ENCODE measurements at regions not wholly inside any gene's neighbourhood (a gene's known extent, or its start where the extent isn't known, plus 50 kb on each side); places are given as distances from the start of the nearest gene placed in this dataset.

DNA sequence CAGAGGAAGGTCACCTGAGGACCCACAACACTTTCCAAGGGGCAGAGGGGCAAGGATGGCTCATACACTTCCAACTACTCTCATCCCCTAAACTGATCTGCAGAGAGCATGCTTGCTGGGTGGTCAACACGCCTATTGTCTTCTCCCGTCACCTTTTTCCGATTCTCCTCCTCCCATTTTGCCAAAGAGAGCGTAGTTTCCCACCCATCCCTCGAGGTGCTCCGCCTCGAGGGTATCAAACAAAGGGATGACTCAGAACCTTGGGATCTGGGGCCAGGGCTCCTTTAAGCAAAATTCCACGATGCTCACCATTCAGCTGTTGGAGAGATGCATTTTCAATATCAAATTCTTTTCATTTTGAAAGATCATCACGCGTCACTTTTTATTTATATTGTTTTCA, 507.5 kb upstream of the SULF2 start:
- DNase-seq, result no peak

- DNase-seq, result no peak
These were observed 506.6 kb upstream of the SULF2 start for GRCh38 chr20:48291896-48292295.

- DNase-seq, result no peak
These were observed 503.7 kb upstream of the SULF2 start for GRCh38 chr20:48288930-48289507.

- DNase-seq, result no peak
These were observed 502.4 kb upstream of the SULF2 start for GRCh38 chr20:48287552-48288170.

DNA sequence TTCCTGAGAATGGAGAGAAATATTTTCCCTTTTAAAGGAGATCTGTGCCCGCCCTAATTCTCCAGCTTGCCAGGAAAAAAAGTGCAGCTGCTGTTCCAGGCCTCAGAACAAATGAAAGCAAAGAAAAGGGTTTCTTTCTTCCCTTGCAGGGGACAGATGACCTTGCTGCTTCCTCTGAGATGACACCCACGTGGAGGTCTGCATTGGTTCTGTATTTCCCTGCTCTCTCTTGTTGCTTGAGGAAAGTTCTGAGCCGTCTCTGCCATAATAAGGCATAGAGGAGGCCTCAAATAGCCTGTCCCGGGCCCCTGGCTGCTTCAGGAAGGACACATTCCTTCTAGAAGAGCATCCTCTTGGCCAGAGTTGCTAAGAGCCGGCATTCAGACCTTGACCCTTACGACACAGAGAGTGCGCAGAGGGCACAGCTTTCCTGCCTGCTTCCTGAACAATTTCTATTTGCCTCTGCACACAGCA, 501.8 kb upstream of the SULF2 start:
- DNase-seq, result no peak

DNA sequence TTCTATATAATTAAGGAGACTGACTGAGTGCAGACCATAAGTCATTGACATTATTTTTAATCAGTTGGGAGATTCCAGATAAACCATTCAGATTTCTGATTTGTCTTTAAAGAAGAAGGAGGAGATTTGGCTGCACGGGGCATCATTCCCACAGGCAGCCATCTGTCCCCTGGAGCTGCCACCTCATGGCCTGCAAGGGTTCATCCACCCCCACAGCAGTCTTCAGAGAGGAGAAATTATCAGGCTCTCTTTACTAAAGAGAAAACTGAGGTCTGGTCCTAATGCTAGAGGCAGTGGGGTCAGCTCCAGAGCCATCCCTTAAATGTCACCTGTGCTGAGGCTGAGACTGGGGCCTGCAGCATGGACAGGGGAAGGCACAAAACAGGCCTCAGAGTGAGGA, 501.3 kb upstream of the SULF2 start:
- DNase-seq, result no peak

- no peak for DNase-seq
These were observed 500.4 kb upstream of the SULF2 start for GRCh38 chr20:48285656-48286055.

- no peak for DNase-seq
These were observed 499.6 kb upstream of the SULF2 start for GRCh38 chr20:48284837-48285236.

- no peak for DNase-seq
These were observed 499.0 kb upstream of the SULF2 start for GRCh38 chr20:48284315-48284714.

- DNase-seq, result no peak
These were observed 498.3 kb upstream of the SULF2 start for GRCh38 chr20:48283470-48284110.

DNA sequence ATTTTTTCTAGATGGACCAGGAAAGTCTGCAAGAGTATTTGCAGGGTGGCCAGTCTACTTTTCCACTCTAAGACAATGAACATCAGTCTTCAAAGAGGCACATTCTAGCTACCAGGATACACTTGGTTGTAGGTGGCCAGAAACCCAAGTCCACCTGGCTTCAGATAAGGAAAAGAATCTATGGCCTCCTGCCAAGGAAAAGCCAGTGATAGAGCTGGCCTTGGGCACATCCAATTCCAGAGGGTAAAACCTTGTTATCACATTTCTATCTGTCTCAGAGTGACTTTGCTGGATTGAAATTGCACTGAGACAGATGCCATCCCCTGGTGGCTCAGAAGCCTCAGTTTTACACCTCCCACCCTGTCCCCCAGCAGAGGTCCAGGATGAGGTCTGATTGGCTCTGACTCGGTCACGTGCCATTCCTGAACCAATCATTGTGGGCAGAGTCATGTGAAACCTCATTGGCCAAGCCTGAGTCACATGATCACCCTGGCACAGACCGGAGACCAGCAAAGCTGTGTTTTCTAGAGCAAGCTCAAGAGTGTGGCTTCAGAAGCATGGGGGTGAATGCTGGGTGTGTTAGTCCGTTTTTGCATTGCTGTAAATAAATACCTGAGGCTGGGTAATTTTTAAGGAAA, 497.4 kb upstream of the SULF2 start:
- no peak for DNase-seq

GRCh38 chr20:48281501-48281900, 496.2 kb upstream of the SULF2 start:
- no peak for DNase-seq

DNA sequence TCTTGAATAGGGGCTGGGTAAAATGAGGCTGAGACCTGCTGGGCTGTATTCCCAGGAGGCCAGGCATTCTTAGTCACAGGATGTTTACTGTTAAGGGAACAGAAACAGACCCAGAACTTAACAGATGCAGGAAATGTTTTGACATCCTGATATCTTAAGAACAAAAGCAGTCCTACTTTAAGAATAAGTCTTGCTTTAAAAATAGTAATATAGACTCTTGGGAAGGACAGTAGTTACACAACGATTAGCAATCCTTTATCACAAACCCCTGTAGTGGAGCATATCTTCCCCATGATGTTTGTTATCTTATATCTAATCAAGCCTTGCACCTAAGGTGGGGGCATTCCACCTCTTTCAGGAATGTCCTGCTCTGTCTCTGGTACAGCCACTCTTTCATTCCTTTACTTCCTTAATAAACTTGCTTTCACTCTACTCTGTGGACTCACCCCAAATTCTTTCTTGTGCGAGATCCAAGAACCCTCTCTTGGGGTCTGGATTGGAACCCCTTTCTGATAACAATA, 493.7 kb upstream of the SULF2 start:
- no peak for DNase-seq

- DNase-seq, result no peak
These were observed 492.0 kb upstream of the SULF2 start for GRCh38 chr20:48277266-48277665.

- DNase-seq, result no peak
These were observed 490.7 kb upstream of the SULF2 start for GRCh38 chr20:48276021-48276342.

- no peak for DNase-seq
These were observed 490.2 kb upstream of the SULF2 start for GRCh38 chr20:48275286-48276020.

- DNase-seq, result no peak
These were observed 488.6 kb upstream of the SULF2 start for GRCh38 chr20:48273843-48274242.

DNA sequence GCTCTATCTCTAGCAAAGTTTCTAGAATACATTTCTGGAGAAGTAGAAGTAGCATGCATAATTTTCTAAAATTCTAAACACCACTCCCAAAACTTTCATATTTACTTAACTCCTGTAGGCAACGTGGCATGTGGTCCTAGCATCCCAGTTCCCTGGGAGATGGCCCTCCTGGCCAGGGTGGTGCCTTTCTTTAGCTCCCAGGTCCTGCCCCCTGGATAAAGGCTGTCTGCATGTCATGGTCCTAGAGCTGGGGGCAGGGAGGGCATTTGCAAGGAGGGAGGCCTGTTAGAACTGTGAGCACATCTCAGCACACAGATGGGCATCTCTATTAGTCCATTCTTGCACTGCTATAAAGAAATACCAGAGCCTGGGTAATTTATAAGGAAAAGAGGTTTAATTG, 485.6 kb upstream of the SULF2 start:
- no peak for DNase-seq

DNA sequence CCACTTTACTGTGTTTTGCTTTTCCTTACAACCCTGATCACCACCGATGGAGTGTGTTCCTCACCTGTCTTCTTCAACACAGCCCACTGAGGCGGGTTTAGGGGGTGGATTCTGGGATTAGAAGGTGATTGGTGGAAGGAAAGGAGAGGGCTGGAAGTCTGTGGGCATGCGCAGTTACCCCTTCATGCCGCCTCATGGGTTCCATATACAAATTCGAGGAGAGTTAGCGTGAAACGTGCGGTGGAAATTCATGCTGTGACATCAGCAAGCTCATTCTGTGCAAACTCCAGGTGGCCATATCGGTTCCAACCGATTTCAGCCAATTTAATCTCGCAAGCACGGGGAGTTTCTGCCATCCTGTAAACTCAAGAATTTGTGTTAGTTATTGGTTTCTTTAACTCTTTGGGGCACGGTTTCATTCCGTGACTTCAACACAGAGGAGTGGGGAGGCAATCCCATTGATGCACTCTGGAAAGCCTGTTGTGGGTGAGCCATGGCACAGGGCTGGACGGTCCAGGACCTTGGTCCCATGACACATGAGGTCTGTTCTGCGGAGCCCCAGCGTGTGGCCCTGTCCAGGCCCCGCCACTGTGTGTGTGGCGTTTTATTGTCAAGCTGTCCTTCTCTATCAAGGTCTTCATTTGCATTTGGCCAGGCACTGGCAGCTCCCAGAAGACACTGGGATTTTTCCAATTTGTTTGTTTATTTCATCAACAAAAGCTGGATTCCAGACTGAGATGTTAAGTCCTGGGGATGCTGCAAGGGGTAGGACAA, 482.8 kb upstream of the SULF2 start:
- DNase-seq, result no peak

GRCh38 chr20:48266571-48266970, 481.3 kb upstream of the SULF2 start:
- DNase-seq, result no peak

- DNase-seq, result no peak
These were observed 480.5 kb upstream of the SULF2 start for GRCh38 chr20:48265791-48266190.

DNA sequence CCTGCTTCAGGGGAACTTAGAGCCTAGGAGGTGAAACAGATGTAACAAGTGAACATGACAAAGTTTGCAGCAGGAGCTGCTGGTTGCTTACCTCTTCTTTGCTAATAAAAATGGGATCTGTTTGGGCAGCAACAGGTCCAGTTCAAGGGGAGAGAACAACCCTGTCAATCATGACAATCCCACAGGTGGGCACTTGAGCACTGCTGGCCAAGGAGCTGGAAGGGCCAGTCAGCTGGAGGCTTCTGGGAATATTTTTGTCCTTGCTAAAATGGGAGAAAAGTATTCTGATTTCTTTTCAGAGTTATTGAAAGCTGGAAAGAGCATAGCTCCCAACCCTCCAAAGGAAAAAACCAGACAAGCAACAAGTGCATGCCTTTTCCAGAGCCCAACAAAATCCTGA, 477.7 kb upstream of the SULF2 start:
- DNase-seq, result no peak

- no peak for DNase-seq
These were observed 477.2 kb upstream of the SULF2 start for GRCh38 chr20:48262466-48262865.
